HG03045 (cell line): ENCODE measurements at regions not wholly inside any gene's neighbourhood (a gene's known extent, or its start where the extent isn't known, plus 50 kb on each side); places are given as distances from the start of the nearest gene placed in this dataset.

Source experiments
- ATAC-seq: cut with Tn5 transposase; IDR thresholded peaks from one replicate; pipeline ENCODE4 v1.9.1; 2021; ENCODE audit warnings: mild to moderate bottlenecking, moderate library complexity; ENCODE audit not compliant: unreplicated experiment

DNA sequence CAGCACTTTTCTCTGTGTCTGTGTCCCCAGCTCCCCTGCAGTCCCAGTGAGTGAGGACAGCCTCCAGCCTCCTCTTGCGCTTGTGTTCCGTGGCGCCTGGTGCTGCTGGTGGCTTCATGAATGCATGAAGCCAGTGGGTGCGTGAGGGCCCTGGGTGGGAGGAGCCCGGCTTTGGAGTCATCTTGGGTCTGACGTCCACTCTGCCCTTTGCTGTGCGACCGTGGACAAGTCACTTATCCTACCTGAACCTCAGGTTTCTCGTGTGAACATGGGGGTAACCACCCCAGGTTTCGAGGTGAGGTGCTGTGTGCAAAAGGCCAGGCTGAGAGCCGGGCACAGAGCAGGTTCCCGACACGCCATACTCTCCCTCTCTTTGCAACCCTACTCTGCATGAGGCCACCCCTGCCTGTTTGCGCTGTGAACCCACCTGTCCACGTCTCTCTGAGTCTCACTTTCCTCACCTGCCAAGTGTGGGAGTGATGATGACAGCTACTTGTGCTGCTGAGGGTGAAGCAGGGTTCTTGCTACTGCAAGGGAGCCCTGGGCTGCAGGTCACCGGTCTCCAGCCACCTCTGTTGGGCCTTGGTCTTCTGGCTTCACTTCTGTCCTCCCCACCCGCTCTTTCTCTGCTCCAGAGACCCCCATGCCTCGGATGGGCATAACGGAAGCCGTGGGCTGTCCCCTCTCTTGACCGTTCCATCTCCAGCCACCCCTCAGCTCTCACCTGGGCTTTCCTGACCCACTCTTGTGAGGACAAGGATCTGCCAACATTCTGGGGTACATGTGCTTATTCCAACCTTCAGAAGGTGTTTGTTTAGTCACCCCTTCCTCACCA lies 537.6 kb downstream of the TBC1D22A start:
- no peak for ATAC-seq

DNA sequence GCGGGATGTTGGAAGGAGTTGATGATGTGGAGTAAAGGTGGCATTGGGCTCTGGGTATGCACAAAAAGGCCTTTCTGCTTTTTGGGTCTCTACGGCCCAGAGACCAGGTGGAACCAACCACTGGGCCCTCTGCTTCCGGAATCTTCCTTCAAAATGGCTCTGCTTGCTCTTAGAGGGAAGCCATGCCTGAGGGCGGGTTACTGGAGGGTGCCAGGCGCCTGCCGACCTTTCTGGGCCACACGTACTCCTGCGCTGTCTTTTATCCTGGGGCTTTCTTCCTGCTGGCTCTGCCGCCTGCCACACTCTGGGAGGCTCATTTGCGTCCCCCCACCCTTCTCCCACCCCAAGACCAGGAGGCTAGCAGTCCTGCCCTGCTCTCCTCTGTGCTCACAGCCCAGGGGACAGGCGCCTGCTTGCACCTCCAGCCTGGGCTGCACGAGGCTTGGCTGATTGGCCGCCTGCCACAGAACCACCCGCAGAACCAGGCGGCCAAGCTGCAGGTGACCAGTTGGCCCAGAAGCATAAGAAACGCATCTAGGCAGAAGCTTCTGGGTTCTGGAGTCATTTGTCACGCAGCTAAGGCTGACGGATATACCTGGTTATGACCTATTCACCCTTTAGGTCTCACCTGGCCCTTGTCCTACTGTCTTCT lies 536.9 kb downstream of the TBC1D22A start:
- ATAC-seq, result no peak

DNA sequence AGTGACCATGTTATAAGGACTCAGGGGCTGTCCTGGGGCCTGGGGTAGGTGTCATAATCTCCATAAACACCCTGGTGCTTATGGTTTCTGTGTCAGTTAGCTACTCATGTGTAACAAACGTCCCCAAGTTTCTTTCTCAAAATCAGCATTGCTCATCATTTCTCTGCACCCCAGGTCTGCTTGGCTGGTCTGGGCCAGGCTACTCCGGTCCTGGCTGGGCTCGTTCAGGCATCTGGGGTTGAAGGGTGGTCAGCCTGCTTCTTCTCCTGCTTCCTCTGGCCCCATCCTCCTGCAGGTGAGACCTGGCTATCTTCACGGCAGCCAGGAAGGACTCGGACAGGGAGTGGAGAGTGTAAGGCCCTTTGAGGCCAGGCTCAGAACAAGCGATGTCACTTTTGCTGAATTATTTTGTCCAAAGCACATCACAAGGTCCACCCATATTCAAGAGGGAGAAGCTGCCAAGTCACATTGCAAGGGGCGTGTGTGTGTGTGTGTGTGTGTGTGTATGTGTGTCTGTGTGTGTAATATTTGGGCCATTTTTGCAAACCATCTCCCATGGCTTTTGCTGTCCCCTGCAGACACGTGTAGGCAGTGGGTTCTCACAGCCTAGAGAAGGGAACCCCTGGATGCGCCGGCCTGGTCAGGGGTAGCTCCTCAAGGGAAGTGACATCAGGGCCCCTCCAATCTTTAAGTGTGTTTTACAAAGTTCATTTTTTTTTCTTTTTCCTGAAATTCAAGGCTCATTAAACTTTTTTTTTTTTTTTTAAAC lies 535.8 kb downstream of the TBC1D22A start:
- no peak for ATAC-seq

DNA sequence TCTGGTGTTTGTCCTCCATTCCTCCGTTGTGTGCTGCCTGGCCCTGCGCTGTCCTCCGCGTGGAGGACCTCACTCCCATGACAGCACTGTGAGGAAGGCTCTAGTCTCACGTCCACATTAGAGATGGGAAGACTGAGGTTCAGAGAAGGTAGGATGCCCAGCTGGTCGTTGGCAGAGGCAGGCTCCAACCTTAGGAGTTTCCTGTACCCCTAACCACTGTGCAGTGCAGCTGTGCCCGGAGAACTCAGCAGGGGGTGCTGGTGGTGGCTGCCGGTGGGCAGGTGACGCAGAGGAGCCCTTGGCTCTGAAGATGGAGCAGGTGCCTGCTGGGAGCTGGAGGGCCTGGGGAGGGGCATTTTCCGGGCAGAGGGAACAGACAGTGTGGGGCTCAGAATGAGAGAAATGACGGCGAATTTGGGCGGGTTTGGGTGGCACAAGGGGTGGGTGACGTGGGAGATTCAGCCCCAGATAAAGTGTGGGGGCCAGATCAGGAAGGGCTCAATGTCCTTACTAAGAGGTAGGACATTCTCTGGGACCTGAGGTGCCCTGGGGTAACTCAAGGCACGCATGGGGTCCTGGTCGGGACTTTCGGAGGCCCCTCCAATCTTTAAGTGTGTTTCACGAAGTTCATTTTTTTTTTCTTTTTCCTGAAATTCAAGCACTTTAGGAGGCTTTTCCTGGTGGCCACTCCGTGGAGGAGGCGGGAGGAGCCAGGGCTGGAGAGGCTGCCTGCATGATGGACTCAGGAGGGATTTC lies 535.0 kb downstream of the TBC1D22A start:
- no peak for ATAC-seq

DNA sequence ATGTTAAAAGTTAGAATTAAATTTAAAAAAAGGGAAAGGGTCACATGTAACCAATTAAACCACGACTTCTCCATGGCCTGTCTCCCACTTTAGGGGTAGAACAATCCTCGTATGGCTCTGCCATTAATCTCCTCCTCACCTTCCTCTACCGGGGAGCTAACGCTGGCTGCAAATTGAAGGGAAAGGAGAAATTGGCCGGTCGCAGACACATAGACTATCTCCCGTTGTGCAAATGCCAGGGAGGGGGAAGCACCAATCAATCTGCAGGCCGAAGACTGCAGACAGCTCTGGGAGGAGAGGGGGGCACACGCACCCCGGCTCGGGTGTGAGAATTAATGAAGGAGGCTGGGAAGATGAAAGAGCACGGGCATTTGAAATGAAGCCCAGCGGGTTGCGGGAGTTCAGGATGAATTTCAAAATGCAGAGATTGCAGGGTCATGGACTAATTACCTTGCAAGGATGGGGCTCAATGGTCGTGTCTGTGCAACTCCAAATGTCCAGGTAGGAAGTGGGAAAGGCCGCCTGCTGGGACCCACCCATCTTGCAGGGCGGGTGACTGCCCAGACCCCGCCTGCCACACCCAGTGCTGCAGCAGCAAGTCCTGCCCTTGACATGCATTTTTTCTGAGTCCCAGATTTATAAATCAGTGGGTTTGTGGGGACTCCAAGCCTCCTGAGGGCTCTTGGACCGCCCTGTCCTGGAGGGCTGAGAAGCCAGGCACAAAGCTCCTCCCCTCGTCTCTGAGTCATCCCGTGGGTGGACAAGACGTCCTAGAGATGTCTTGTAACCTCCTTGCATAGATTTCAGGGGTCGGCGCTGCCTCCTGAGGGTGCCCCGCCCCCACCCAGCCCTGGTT lies 534.2 kb downstream of the TBC1D22A start:
- no peak for ATAC-seq

DNA sequence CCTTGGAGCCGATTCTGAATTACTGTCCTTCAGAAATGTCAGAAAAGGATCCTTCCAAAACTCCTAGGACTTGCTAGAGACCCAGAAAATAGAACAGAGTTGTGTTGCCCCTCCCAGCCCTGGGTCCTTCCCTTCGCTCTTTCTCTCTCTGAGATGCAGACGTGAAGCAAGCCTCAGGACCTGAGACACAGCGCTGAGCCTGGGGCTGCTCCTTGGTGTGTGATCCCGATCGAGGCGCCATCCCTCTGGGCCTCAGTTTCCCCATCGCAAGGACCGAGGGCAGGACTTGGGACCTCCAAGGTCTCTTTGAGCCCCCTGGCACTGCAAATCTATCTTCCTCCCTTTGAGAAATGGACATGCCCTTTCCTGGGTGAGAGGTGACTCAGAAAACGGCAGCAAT lies 533.5 kb downstream of the TBC1D22A start:
- ATAC-seq, result no peak

DNA sequence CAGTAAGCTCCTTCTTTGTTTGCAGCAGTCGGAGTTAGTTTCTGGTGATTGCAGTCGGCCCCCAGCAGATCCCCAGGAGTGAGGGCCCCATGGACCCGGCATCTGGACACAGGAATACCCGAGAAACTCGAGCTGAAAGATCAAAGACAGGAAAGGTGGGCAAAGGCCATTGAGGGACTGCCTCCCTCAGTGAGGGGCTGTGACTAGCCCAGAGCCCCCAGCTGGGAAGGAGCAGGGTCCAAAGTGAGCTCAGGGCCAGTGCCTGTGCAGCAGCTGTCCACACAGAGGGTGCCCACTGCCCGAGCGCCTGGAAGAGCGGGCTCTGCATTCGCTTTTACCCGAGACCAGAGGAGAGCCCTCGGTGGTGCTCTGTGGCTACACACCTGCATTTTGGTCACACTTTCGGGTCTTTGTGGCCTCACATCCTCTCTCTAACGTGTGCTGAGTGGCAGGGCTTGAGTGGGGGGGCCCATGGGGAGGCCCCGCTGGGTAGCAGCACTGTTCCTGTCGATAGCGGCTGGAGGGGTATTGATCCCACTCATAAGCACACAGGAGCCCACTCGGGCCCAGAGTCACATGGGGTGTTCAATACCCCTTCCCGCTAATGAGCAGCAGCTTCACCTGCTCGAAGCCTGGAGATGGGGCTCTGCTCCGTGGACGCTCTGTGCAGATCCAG lies 532.9 kb downstream of the TBC1D22A start:
- ATAC-seq, result no peak

DNA sequence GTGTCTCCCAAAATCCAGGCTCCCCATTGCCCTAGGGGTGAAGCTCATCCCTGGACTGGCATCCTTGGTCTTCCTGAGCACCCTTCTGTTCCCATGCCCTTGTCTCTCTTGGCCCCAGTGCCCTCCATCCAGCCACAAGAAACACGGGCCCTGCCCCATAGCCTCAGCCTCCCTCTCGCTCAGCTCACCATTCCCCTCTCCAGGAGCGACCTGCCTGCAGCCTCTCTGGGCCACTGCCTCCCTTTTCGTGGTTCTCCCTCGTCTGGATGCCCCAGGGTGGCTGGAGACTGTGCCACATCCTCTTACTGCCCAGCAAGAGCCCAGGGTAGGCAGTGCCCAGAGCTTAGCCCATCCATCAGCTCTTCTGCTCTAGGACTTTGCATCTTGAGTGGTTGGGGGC lies 532.1 kb downstream of the TBC1D22A start:
- ATAC-seq, result no peak

DNA sequence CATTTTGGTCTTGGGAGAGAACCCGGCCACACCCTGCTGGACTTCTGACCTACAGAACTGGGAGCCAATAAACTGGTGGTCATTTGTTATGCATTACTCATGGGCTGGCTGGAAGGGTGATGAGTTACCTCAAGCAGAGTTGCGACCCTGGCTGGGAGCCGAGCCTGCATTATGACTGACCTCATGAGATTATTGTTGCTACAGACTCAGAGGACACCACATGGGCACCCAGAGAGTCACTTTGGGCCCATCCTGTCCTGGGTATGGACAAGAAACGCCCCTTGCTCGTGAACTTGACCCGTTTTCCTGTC lies 531.7 kb downstream of the TBC1D22A start:
- ATAC-seq, result no peak

DNA sequence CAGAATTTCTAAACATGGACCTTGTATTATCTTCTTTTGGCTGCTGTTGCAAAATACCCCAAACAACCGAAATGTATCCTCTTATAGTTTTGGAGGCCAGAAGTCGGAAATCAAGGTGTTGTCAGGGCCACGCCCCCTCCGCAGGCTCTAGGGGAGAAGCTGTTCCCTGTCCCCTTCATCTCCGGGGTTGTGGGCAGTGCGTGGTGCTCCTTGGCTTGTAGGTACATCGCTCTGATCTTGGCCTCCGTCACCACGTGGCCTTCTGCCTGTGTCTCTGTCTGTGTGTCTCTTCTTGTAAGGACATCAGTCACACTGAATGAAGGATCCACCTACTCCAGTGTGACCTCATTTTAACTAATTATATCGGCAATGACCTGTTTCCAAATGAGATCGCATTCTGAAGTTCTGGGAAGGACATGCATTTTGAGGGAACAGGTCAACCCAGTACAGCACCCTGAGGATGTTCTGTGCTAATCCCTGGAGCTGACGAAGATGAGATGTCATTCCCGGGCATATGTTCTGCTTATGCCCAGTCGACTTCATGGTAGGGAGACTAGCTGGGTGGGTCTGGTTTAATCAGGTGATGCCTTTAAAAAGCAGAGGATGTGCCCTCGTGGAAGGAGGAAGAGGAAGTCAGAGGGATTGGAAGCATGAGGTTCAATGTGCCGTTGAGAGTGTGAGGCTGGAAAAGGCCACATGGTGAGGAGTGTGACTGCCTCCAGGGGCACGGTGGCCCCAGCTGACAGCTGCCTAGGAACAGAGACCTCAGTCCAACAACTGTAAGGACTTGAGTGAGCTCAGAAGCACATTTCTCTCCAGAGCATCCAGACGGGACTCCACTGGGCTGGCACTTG lies 531.1 kb downstream of the TBC1D22A start:
- no peak for ATAC-seq

DNA sequence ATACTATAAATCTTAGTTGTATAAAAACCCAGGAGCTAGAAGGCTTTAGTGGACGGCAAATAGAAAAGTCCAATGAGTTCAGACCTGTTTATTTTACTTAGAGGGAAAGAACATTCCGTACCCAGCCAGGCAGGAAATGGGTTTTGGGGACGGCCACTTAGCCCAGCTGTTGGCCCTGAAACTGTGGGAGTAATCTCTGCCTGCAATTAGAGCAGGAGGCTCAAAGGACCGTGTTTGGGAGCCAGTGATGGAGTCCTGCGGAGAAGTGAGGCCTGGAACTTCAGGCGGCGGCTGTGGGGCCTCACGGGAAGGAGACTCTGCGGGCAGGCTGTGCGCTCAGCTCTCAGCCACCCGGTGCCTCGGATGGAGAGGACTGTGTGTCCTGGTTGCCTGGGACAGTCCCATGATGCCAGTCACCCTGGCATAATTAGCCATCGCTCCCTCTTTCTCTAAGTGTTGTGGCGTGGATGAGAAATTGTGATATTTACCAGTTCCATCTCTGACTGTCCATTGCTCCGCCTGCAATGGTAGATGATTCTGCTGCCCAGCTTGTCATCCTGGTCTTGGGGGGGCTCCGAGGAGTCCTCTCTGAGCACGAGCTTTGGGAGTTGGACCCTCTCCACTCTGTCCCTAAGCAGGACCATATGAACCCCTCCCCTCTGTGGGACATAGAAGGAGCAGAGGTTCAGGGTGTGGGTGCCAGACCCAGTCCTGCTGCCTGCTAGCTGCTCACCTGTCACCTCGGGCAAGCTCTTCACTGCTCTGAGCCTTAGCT lies 530.3 kb downstream of the TBC1D22A start:
- no peak for ATAC-seq

DNA sequence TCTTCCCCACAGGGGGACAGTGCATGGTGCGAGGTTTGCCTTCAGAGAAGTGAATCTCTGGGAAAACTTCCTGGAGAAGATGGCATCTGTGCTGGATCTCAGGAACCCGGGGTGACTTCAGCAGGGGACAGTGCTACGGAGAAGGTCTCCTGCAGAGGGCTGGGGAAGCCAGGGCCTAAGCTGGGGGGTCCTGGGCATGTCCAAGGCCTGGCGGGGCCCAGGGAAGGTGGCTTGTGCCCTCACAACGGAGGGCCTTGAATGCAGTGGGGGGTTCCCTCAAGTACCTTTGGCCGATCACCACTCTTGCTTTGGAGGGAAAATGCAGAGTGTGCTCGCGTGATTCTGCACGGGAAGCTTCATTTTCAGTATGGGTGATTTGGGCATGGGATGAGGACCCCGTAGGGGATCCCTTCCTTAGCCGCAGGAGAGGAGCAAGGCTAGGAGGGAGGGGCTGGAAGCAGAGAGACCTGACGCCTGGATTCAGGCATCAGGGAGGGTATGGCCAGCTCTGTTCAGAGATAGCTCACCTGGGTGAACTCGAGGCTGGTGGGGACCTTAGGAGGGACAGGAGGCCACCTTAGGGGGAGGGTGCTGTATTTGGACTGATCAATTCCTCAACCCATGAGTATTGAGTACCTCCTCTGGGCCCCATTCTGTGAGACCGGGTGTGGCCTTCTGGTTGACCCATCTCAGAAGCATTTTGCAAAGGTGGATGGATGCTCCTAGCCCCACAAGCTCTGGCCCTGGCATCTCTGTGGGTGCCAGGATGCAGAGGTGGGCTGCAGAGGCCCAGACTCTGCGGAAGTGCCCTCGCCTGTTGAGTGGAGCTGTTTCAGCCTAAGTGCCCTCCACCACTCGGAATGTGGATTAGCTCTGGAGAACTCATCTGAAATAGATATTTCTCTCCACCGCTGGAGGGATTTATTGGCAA lies 529.4 kb downstream of the TBC1D22A start:
- no peak for ATAC-seq

DNA sequence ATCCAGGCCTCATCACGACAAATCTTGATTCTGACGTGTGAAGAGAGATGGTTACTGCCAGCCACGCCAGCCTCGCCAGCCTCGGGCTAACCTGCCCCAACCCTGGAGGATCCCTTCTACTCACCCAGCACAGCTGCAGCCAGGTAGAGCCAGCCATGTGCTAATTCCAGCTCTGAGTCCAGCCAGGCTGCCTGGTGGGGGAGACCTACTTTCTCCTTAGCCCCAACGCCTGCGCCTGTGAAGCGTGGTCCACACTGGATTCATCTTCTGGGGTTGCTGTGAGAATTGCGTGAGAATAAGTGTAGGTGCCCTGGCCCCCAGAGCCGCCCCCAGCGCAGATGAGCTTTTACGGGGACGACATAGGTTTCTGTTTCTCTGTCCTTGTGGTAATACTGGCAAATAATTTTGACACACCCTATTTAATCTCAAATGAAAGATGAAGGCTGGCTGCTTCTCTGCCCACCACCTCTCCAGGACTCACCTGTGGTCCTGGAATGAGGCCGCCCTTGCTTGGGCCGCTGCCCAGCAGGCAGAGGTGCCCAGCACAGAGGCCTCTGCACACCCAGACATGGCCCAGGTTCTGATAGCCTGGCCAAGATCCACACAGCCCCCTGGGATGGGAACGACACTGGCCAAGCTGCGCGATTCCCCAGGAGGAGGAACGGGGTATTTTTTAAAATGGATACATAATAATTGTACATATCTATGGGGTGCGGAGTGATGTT lies 528.4 kb downstream of the TBC1D22A start:
- no peak for ATAC-seq

DNA sequence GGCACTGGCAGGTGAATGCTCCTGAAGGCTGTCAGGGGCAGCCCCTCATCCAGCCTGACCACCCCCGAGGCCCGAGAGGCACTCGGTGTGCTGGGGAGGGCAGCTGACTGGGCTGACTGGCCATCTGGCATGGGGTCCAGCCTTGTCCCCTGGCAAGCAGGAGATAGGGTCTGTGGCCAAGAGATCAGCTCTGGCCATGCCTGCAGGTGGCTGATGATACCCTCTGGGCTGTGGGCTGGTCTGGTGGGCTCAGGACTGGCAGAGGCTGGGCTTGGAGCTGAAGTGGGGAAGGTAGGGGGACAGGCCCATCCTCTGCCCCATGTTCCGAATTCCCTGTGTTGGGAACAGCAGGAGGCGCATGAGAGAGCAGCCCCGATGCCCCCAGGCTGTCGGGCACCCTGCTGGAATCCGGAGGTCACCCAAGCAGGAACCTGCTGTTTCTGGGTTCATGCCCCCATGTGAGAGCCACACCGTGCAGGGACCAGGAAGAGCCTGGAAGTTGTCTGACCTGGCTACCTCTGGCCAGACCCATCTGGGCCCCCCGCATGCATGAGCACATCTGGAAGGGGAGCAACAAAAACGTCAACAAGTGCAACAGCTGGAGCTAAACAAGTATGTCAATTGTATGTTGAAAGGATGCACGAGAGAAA lies 527.0 kb downstream of the TBC1D22A start:
- no peak for ATAC-seq

DNA sequence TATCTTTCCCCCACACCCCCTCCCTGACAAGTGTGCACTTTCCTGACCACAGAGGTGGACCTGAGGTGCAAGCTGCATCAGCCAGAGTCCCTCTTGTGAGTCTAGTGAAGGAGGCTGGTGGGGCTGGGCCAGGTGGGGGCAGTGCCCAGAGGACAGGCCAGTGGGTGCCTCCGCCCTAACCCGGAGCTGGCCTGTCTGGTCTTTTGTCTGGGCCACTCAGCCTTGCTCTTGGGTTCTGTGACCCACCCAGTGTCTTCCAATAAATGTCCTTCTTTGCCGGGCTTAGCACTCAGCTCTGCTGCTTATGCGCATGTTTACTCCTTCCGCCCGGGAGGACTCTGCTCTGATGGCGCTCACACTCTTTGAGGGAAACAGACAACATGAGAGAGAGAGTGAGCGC lies 526.2 kb downstream of the TBC1D22A start:
- ATAC-seq, result no peak

DNA sequence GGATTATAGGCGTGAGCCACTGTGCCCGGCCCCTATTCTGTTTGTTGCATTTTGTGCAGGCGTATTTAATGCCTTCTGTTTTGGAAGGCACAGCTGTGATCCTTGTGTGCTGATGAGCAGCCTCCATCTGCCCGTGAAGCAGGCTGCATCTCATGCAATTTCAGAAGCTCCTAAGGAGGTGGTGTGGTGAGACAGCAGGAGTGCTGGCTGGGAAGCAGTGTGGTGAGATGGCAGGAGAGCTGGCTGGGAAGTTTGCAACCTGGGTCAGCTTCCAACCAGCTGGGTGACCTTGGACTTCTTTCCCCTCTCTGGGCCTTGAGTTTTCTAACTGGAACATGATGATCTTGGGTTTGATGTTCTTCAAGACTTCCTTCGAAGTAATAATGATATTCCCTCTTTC lies 525.1 kb downstream of the TBC1D22A start:
- no peak for ATAC-seq
